NCI-H82 treated with DMSO at 0.1 percent for 48 hours (cell line): ENCODE measurements at regions not wholly inside any gene's neighbourhood (a gene's known extent, or its start where the extent isn't known, plus 50 kb on each side); places are given as distances from the start of the nearest gene placed in this dataset.
"Not testable (repeated sequence)": the region's sequence is repeated elsewhere in the genome, so short reads cannot be mapped to it uniquely, and the experiment has no call there.

ENCODE experiments used
- DNase-seq: peaks from one replicate; lab custom pipeline; 2025; ENCODE audit not compliant: unreplicated experiment; lab: John Stamatoyannopoulos, UW

GRCh38 chr6:139990856-139991465, 616.5 kb upstream of the CITED2 start:
- no peak for DNase-seq

DNA sequence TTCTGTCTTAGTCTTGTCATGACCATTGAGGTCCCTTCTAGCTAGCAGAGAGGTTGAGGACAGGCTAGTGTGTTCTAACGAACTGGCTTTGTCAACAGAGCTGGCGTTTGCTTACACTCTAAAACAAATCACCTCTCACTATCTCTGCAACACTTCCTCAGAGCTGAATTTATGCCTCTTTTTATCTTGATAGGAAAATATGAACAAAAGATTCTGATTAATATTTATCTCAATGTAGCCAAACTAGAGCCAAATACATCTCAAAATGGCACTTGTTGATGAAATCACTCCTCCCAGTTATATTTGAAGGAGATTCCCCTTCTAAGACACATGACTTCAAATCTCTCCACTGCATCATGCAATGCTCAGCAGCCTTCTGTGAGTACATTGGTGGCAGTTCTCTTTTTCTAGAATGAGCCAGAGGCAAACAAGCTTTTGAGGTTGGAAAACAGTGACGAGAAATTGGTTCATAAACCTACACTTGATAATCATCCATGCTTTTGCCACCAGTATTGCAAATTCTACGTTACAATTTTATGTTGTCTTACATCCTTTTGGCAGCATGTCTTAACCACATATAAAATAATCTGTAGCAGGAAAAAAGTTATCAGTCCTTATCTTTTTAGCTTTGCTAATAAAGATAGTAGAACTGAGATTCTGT, 615.7 kb upstream of the CITED2 start:
- DNase-seq, result no peak

GRCh38 chr6:139988685-139989084, 614.2 kb upstream of the CITED2 start:
- no peak for DNase-seq

DNA sequence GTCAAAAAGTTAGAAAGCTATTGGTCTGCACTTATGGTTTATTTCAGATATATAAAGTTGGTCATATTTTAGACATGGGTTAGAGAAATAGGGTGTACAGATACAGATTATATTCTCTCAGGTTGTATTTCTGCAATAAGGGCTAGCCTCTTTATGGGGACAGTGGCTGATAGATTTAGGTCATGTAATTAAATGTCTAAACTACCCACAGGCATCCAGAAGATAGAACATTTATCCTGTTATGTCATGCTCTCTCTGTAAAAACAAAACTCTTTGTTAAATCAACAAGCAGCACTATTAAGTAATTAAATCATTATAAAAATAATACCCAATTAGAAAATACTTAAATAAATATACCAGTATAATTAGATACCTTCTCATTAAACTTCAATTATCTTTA, 612.6 kb upstream of the CITED2 start:
- DNase-seq, result no peak

GRCh38 chr6:139985236-139985815, 610.9 kb upstream of the CITED2 start:
- DNase-seq, result no peak

- DNase-seq, result no peak
Observed at GRCh38 chr6:139984317-139984716, 609.9 kb upstream of the CITED2 start.

- no peak for DNase-seq
Observed at GRCh38 chr6:139983555-139984276, 609.3 kb upstream of the CITED2 start.

DNA sequence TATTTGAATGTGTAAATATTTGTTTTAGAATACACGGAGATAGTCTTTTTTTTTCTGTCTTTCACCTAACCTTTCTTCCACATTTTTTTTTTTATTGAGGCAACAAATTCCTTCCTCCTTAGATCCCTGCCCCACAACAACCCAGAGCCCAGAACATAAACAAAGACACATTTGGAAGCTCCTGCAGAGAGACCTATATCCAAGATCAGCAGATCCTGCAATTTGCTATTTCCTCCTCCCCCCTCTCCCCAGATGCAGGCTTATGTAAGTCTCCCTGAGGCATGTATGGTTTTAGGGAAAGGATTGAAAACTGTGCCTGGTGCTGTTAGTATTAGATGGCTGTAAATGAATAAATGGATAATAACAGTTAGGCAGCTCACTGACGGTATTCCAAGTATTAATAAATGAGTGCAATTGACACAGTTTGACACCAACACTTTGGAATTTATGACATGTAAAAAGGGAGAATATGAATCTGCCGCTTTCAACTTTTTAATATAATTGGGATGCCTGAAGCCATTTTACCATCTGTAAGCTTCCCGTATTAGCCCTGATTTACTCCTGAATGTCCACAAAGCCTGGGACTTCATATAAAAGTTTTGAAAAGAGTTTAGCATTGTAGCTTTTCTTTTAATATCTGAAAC, 608.3 kb upstream of the CITED2 start:
- DNase-seq, result peak; percentile 39

GRCh38 chr6:139982195-139982594, 607.7 kb upstream of the CITED2 start:
- DNase-seq, result no peak

- peak; percentile 94 for DNase-seq
Observed at GRCh38 chr6:139981768-139982181, 607.3 kb upstream of the CITED2 start.

- no peak for DNase-seq
Observed at GRCh38 chr6:139981066-139981624, 606.7 kb upstream of the CITED2 start.

DNA sequence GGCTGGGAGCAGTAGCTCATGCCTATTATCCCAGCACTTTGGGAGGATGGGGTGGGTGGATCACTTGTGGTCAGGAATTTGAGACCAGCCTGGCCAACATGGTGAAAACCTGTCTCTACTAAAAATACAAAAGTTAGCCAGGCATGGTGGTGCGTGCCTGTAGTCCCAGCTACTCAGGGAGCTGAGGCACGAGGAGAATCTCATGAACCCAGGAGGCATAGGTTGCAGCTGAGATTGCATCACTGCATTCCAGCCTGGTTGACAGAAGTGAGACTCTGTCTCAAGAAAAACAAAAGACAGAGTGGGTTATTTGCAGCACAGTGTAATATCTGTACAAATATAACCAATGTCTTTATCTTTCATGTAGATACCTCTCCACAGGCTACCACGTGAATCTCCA, 606.2 kb upstream of the CITED2 start:
- DNase-seq, result not testable (repeated sequence)

DNA sequence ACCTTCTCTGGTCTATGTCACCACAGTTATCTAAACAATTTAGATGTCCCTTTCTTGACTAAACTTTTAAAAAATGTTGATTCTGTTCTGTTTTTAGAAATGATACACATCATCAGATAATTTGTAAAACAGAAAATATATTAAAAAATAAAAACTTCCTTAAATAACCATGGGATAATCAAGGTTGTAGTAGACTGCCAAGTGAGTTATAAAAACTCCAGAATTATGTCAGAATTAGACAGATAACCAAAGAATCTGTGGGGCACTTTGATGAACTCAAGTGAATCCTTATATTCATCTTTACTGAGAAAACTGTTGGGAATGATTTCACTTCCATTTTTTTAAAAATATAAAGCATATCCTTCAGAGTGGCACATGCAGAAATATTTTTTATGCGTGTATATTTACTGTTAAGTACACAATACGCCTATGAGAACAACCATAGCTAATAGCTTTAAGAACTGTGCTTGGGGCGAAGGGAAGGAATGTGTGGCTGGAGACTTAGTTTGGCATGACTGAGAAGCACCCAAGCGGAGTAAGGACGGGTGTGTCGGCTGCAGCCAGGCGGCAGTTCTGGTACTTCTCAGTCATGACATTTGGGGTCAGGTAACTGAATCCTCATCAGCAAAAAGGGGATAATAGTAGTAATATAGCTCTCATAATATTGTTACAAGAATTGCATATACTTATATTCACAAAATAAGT, 604.7 kb upstream of the CITED2 start:
- no peak for DNase-seq

DNA sequence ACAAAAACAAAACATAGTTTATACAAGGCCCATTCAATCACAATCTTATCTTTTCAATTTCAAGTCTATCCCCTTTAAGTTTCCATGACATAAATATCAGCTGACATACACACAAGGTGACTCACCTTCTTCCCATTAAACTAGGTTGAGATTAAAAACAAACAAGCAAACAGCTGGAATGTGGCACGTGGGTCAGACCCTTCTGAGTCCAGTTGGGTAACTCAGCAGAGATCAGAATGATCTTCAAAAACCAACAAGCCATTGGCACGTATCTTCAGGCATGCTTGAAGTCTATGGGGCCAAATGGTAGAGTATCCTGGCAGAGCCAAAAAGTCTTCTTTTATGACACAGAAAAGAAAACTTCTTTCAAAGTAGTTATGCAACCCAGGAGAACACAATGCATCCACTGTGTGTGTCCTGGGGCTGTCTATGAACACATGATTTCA, 603.5 kb upstream of the CITED2 start:
- no peak for DNase-seq

GRCh38 chr6:139973669-139974344, 599.4 kb upstream of the CITED2 start:
- DNase-seq, result no peak

- DNase-seq, result no peak
Observed at GRCh38 chr6:139972116-139972515, 597.7 kb upstream of the CITED2 start.

GRCh38 chr6:139970591-139970991, 596.1 kb upstream of the CITED2 start:
- no peak for DNase-seq

DNA sequence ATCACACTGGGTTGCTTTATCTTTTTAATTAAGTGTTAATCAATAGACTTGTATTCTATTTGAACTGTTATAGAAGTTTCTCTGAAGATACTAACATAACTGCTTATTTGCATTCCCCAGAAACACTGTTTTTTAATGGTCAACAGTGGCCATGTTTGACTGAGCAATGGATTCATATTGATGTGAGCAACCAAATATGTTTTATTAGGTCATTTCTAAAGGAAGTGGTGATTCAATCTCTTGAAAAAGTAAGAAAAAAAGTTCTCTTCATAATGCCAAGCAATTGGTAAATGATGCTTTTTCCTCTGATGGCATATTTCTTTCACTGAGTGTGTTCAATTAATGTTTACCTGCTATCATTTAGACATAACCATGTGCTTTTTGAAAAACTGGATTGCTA, 593.0 kb upstream of the CITED2 start:
- DNase-seq, result no peak

DNA sequence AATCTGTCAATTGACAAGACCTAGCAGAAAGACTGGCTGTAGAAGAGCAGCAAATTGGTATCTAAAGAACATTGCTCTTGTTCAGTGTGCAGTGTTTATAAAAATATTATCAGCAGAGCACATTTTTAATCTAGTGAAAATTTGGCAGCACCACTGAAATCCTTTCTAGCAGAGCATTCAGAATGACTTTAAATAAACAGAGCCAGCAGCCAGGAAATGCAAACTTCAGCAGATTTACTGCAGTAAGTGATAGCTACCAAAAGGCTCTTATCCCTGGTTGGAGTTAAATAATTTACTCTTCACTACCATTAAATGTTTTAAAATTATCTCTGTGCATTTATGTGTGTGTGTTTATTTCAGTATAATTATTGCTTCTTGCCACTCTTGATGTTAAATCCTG, 590.9 kb upstream of the CITED2 start:
- DNase-seq, result no peak

- DNase-seq, result no peak
Observed at GRCh38 chr6:139964737-139965136, 590.3 kb upstream of the CITED2 start.
